CD14-positive monocyte (primary cell): ENCODE measurements at regions not wholly inside any gene's neighbourhood (a gene's known extent, or its start where the extent isn't known, plus 50 kb on each side); places are given as distances from the start of the nearest gene placed in this dataset.

Experiments used
- DNase-seq, 3 donors: peaks; one replicate each; pipeline ENCODE4 v3.0.0-alpha.2; 2011 to 2022
- H2AFZ ChIP-seq: 2 replicates; pipeline ENCODE4 v1.6.0; 2012; ENCODE audit warnings: mild to moderate bottlenecking, low read depth, low read length, inconsistent platforms; ENCODE audit not compliant: insufficient read depth, poor library complexity, severe bottlenecking
- H3K27ac ChIP-seq, 2 donors: 1 replicate in 1 of 2; 2 replicates in 1 of 2; pipeline ENCODE4 v1.5.1; 2012 to 2013; ENCODE audit warnings: low read length in 2 of 2, control low read depth in 1 of 2, inconsistent platforms in 1 of 2, low read depth in 1 of 2, mild to moderate bottlenecking in 1 of 2
- H3K27me3 ChIP-seq, 2 donors: one replicate each; pipeline versions ENCODE4 v1.6.0 to v1.6.1; 2011 to 2013; ENCODE audit warnings: low read length in 2 of 2; ENCODE audit not compliant: control insufficient read depth in 2 of 2, insufficient read depth in 2 of 2
- H3K36me3 ChIP-seq, 2 donors: replicated peaks in 1 of 2; 1 replicate in 1 of 2; 2 replicates in 1 of 2; pipeline versions ENCODE4 v1.5.1 to v1.6.1; 2012 to 2013; ENCODE audit warnings: low read length in 2 of 2, control low read depth in 1 of 2, inconsistent platforms in 1 of 2, mild to moderate bottlenecking in 1 of 2; ENCODE audit not compliant: insufficient read depth in 2 of 2, control insufficient read depth in 1 of 2
- H3K4me1 ChIP-seq, 2 donors: 1 replicate in 1 of 2; 2 replicates in 1 of 2; pipeline versions ENCODE4 v1.5.1 to v1.6.1; 2012 to 2013; ENCODE audit warnings: low read length in 2 of 2, control low read depth in 1 of 2, inconsistent platforms in 1 of 2, mild to moderate bottlenecking in 1 of 2, moderate library complexity in 1 of 2; ENCODE audit not compliant: insufficient read depth in 2 of 2, control insufficient read depth in 1 of 2
- H3K4me2 ChIP-seq: replicated peaks from 2 replicates; pipeline ENCODE3; 2012; ENCODE audit warnings: low read length, moderate library complexity, mild to moderate bottlenecking; ENCODE audit not compliant: poor library complexity, severe bottlenecking; ENCODE audit errors: extremely low read depth
- H3K4me3 ChIP-seq, 3 experiments: fragments of 200-600 bp in 1 of 3; sonication (generic) in 1 of 3; replicated peaks in 1 of 3; 1 replicate in 2 of 3; 2 replicates in 1 of 3; pipeline ENCODE4 v1.5.1; 2011 to 2013; ENCODE audit warnings: low read length in 3 of 3, mild to moderate bottlenecking in 3 of 3, control low read depth in 2 of 3, low read depth in 2 of 3, inconsistent platforms in 1 of 3, moderate library complexity in 1 of 3
- H3K79me2 ChIP-seq: 2 replicates; pipeline ENCODE4 v1.6.0; 2012; ENCODE audit warnings: mild to moderate bottlenecking, control low read depth, inconsistent platforms, low read length, moderate library complexity; ENCODE audit not compliant: insufficient read depth
- H3K9ac ChIP-seq: 2 replicates; pipeline ENCODE4 v1.6.0; 2017; ENCODE audit warnings: low read length, mild to moderate bottlenecking; ENCODE audit not compliant: insufficient read depth, poor library complexity, severe bottlenecking
- H3K9me3 ChIP-seq, 2 donors: replicated peaks in 1 of 2; 1 replicate in 1 of 2; 2 replicates in 1 of 2; pipeline versions ENCODE4 v1.5.1 to v1.6.1; 2012 to 2013; ENCODE audit warnings: low read length in 2 of 2, control low read depth in 1 of 2; ENCODE audit not compliant: control insufficient read depth in 1 of 2, insufficient read depth in 1 of 2
- H4K20me1 ChIP-seq: 2 replicates; pipeline ENCODE4 v1.6.0; 2012; ENCODE audit warnings: mild to moderate bottlenecking, low read length, control low read depth, moderate library complexity; ENCODE audit not compliant: insufficient read depth
- H3K27ac Mint-ChIP-seq, 7 donors: one replicate each; pipeline ENCODE4 v1.8.0; 2020; ENCODE audit warnings: mild to moderate bottlenecking in 7 of 7, mixed read lengths in 7 of 7, moderate library complexity in 6 of 7, inconsistent platforms in 2 of 7
- H3K27me3 Mint-ChIP-seq, 3 donors: one replicate each; pipeline ENCODE4 v1.8.0; 2021 to 2022; ENCODE audit warnings: low read depth in 3 of 3, mild to moderate bottlenecking in 3 of 3, mixed read lengths in 3 of 3, moderate library complexity in 3 of 3, inconsistent platforms in 1 of 3
- H3K36me3 Mint-ChIP-seq, 2 donors: one replicate each; pipeline ENCODE4 v1.8.0; 2020; ENCODE audit warnings: mixed read lengths in 2 of 2, inconsistent platforms in 1 of 2, mild to moderate bottlenecking in 1 of 2
- H3K4me1 Mint-ChIP-seq: one replicate; pipeline ENCODE4 v1.8.0; 2020; ENCODE audit warnings: mild to moderate bottlenecking, mixed read lengths
- H3K4me3 Mint-ChIP-seq, 2 donors: one replicate each; pipeline ENCODE4 v1.8.0; 2020; ENCODE audit warnings: mild to moderate bottlenecking in 2 of 2, mixed read lengths in 2 of 2, moderate library complexity in 1 of 2
- H3K9me3 Mint-ChIP-seq, 7 donors: one replicate each; pipeline ENCODE4 v1.8.0; 2020 to 2022; ENCODE audit warnings: mixed read lengths in 7 of 7, mild to moderate bottlenecking in 6 of 7, moderate library complexity in 6 of 7, inconsistent platforms in 2 of 7
- WGBS: methylation state at CpG from one replicate; pipeline ENCODE4 v1.1.5; 2013; ENCODE audit warnings: missing lambda C conversion rate; ENCODE audit not compliant: insufficient coverage; 5-methylcytosine and 5-hydroxymethylcytosine counted together
- intact Hi-C, 2 donors: fragments of 100-400 bp; cut with micrococcal nuclease; formaldehyde crosslinking; loops; one replicate each; pipeline versions ENCODE4 v1.15.0 to v1.15.1; 2023
- TF ChIP-seq, protein P1 (sequence below): fragments of 200-600 bp; IDR thresholded peaks from one replicate; pipeline ENCODE4 v1.8.0; 2022; ENCODE audit warnings: antibody characterized with exemption, mild to moderate bottlenecking

DNA sequence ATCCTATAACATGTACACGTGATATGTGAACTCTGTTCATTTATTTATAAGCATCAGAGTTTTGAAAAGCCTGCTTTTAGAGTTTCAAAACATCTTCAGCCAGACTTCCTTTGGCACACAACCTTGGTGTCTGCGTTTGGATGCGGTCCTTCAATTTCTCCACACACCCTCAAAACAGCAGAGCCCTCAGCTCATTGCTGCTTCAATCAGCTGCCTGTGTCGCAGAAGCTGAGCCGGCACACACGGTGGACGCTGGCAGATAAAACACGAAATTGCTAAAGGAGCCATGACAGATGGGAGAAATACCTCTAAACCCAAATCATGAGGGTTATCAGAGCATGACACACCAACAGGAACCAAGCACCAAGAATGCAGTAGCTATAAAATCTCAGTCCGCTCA lies 396.4 kb upstream of the AKR1E2 start:
- intact Hi-C loops: no loop called here
- no peaks in the 10 kb centered on the region for H3K79me2 ChIP-seq
- Mint-ChIP-seq H3K4me3 (no peak overlapping the region), H3K27me3 (no peaks in the 10 kb centered on the region), H3K9me3 (peaks cover 0 to 6% (median 0%) of the 10 kb centered on the region in 7 donors), H3K4me1 (no peaks in the 10 kb centered on the region), H3K36me3 (no peaks in the 10 kb centered on the region), H3K27ac (no peak overlapping the region)
- TF ChIP-seq, protein P1, sequence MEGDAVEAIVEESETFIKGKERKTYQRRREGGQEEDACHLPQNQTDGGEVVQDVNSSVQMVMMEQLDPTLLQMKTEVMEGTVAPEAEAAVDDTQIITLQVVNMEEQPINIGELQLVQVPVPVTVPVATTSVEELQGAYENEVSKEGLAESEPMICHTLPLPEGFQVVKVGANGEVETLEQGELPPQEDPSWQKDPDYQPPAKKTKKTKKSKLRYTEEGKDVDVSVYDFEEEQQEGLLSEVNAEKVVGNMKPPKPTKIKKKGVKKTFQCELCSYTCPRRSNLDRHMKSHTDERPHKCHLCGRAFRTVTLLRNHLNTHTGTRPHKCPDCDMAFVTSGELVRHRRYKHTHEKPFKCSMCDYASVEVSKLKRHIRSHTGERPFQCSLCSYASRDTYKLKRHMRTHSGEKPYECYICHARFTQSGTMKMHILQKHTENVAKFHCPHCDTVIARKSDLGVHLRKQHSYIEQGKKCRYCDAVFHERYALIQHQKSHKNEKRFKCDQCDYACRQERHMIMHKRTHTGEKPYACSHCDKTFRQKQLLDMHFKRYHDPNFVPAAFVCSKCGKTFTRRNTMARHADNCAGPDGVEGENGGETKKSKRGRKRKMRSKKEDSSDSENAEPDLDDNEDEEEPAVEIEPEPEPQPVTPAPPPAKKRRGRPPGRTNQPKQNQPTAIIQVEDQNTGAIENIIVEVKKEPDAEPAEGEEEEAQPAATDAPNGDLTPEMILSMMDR: no peak
- no peaks in the 10 kb centered on the region for H3K27me3 ChIP-seq
- no peak overlapping the region for H3K4me2 ChIP-seq
- no peak overlapping the region for H3K4me3 ChIP-seq
- H3K9ac ChIP-seq: no peak overlapping the region
- no peak overlapping the region for H3K27ac ChIP-seq
- H3K36me3 ChIP-seq: no peaks in the 10 kb centered on the region
- H2AFZ ChIP-seq: no peak overlapping the region
- no peak for DNase-seq
- no peaks in the 10 kb centered on the region for H4K20me1 ChIP-seq
- 98% methylated on average over 7 of the region's 9 CpGs for WGBS
- H3K4me1 ChIP-seq: no peaks in the 10 kb centered on the region
- H3K9me3 ChIP-seq: no peaks in the 10 kb centered on the region

DNA sequence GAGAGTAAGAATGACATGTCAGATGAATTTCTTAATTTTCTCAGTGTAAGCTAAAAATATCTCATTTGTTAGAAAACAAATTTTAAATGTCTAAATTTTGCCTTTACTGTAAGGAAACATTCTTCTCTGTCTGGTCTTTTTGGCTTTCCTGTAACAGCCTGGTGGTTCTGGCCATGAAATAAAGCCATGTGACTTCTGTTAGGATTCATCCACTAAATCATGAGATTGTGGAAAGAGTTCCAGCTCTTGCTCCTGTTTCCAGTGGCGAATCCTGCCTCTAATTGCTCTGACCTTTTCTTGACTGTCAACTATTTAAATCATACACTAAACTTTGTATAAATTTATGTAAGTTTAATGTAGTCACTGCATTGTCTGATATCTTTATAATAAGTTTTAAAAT lies 398.5 kb upstream of the AKR1E2 start:
- no peak overlapping the region for H3K4me3 Mint-ChIP-seq
- Histone ChIP-seq H3K36me3 (no peaks in the 10 kb centered on the region), H3K9ac (no peak overlapping the region), H3K79me2 (no peaks in the 10 kb centered on the region), H4K20me1 (no peaks in the 10 kb centered on the region), H3K4me1 (no peaks in the 10 kb centered on the region), H3K9me3 (no peaks in the 10 kb centered on the region), H3K27me3 (no peaks in the 10 kb centered on the region), H3K27ac (no peak overlapping the region), H2AFZ (no peak overlapping the region), H3K4me2 (no peak overlapping the region), H3K4me3 (no peak overlapping the region)
- no CpG with 5 or more reads among the region's 1 CpG for WGBS
- H3K36me3 Mint-ChIP-seq: no peaks in the 10 kb centered on the region
- TF ChIP-seq, protein P1: no peak
- no peak for DNase-seq
- H3K9me3 Mint-ChIP-seq: peaks cover 0 to 7% (median 0%) of the 10 kb centered on the region in 7 donors
- H3K27ac Mint-ChIP-seq: no peak overlapping the region
- intact Hi-C loops: no loop called here
- H3K27me3 Mint-ChIP-seq: no peaks in the 10 kb centered on the region
- no peaks in the 10 kb centered on the region for H3K4me1 Mint-ChIP-seq
